ENCODE measurements at regions not wholly inside any gene's neighbourhood (a gene's known extent, or its start where the extent isn't known, plus 50 kb on each side); places are given as distances from the start of the nearest gene placed in this dataset.

DNA sequence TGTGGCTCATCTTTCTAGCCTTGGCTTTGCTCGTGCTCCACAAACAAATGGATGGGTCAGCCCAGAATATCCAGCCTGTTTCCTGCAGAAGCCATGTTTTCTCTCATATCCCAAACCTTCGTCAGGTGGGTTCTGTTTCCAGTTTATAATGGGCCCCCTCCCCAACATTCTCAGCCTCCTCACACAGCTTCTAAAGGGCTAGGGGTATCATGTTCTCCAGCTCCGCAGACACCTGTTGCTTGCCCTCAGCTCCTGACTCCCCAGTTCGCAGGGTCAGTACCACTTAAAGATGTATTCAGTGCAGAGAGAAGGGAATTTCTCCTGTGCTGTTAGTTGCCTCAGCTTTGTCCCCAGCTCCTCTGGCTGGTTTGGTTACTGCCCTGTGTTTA is 447.3 kb upstream of the JARID2 start:
- no peak overlapping the region for H3K4me3 ChIP-seq (ENCODE audit: low read length)
- DNase-seq (ENCODE audit: low read depth) = no peak
- TF ChIP-seq, protein P1, sequence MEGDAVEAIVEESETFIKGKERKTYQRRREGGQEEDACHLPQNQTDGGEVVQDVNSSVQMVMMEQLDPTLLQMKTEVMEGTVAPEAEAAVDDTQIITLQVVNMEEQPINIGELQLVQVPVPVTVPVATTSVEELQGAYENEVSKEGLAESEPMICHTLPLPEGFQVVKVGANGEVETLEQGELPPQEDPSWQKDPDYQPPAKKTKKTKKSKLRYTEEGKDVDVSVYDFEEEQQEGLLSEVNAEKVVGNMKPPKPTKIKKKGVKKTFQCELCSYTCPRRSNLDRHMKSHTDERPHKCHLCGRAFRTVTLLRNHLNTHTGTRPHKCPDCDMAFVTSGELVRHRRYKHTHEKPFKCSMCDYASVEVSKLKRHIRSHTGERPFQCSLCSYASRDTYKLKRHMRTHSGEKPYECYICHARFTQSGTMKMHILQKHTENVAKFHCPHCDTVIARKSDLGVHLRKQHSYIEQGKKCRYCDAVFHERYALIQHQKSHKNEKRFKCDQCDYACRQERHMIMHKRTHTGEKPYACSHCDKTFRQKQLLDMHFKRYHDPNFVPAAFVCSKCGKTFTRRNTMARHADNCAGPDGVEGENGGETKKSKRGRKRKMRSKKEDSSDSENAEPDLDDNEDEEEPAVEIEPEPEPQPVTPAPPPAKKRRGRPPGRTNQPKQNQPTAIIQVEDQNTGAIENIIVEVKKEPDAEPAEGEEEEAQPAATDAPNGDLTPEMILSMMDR (IDR thresholded peaks at IDR 0.05; ENCODE audit: insufficient read depth, low read depth, low read length, missing control alignments) = no peak

DNA sequence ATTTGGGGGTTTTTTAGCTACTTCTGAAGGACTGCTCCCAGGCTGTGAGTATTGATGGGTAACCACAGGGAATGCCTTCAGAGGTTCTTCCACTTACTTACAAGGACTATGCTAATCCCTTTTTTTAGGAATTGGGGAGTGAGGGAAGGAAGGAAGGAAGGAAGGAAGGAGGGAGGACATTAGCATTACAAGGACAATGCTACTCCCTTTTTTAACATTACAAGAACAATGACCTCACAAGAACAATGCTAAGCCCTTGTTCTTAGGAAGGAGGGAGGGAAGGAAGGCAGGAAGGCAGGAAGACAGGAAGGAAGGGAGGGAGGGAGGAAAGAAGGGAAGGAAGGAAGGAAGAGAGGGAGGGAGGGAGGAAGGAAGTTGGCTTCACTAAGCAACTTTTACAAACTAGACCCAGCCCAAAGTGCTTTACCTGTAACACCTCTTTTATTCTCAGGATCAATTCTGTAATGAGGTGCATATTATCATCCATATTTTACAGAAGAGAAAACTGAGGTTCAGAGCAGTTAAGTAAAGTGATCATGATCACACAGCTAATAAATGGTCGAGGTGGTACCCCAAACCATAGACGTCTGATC is 446.8 kb upstream of the JARID2 start:
- TF ChIP-seq, protein P1 (IDR thresholded peaks at IDR 0.05; ENCODE audit: insufficient read depth, low read depth, low read length, missing control alignments) = no peak
- no peak overlapping the region for H3K4me3 ChIP-seq (ENCODE audit: low read length)
- DNase-seq (ENCODE audit: low read depth) = no peak

DNA sequence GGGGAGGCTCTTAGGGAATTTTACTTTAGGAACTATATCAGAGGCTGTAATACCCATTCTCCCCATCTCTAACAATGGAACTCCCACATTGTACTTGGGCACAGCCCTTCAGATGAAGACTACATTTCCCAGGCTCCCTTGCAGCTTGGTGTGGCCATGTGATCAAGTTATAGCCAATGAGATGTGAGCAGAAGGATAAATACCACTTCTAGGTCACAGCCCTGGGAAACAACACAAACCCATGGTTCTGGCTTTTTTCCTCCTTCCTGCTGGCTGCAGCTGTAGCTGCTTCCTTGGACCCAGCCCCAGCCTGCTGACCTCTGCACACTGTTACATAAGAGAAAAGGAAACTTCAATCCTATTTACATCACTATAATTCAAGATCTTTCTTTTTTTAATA is 445.9 kb upstream of the JARID2 start:
- peak; percentile 76 for DNase-seq (ENCODE audit: low read depth)
- TF ChIP-seq, protein P1 (IDR thresholded peaks at IDR 0.05; ENCODE audit: insufficient read depth, low read depth, low read length, missing control alignments) = no peak
- H3K4me3 ChIP-seq (ENCODE audit: low read length) = no peak overlapping the region

DNA sequence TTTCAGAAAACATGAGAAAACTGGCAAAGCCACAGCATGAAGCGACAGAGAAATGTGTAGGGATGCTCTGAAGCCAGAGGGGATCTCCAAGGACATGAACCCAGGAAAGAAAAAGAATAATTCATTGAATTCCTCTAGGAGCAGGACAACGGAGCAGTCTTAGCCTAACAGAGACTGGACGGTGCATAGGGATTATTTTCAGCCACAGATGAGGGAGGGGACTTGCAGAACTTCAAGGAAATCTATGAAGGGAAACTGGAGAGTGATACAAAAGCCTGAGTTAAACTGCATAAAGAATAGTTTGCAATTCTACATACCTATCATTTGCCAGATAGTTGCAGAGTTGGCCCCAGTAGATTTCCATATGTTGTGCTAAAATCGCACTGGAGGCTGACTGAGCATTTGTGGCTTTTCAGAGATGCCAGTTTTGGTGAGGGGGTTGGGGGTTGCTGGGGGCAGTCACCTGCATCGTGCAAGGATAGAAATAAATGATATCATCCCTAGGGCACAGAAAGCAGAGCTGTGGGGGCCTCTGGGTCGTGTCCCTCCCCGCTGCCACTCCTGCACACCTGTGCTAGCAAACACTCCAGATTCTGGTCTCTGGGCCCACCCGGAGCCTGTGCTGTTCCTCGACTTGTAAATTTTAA is 443.2 kb upstream of the JARID2 start:
- no peak for DNase-seq (ENCODE audit: low read depth)
- H3K4me3 ChIP-seq (ENCODE audit: low read length) = no peak overlapping the region
- TF ChIP-seq, protein P1 (IDR thresholded peaks at IDR 0.05; ENCODE audit: insufficient read depth, low read depth, low read length, missing control alignments) = no peak

DNA sequence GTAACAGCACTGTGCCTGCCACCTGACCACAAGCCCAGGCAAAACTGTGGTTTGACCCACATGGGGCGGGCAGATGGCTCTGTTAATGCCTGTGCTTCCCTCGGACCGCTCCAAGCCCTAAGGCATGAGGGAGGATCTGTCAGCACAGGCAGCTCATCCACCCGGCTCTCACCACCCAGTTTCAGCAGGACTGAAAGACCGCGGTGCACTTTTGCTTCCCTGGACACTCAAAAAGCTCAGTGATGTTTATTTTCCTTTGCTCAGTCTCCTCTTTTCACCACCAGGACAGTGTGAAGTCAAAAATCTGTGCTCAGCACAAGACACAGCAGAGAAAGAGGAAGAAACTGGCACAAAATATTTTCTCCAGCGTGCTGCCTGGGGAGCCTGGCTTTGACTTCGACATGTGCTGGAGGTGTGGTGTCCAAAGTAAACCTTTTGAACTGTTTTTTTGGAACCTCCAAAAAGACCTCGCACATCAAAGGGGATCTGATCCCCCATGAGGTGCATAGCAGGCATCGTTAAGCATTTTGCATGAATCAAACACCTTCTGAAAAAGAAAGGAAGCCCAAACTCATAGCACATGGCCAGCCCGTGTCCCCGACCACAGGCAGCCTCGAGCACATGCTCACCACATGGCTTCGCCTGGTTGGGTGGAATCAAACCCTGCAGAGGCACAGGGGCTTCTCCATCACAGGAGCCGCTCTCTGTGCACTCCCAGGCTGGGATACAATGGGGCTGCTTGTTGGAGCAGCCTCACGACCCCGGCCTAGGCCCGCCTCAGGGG is 441.7 kb upstream of the JARID2 start:
- TF ChIP-seq, protein P1 (IDR thresholded peaks at IDR 0.05; ENCODE audit: insufficient read depth, low read depth, low read length, missing control alignments) = no peak
- DNase-seq (ENCODE audit: low read depth) = peak; percentile 83
- H3K4me3 ChIP-seq (ENCODE audit: low read length) = no peak overlapping the region

DNA sequence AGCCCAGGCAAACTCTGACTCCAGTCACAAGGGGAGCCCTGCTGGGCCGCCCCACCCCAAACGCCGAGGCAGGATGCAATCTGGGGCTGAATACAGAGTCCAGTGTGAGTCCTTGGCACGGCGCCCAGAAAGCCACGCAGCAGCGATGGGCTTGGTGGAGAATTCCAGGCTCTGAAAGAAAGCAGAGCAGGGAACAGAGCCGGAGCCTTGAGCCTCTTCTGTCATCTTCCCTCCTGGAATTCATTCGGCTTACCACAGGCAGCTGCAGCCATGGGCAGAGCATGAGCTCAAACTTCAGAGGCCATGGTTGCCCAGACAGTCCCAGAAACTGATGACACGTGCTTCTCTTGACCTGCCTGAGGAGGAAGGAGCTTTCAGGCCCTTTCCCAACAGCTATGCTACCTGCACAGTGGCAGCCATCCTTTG is 441.1 kb upstream of the JARID2 start:
- TF ChIP-seq, protein P1 (IDR thresholded peaks at IDR 0.05; ENCODE audit: insufficient read depth, low read depth, low read length, missing control alignments) = no peak
- peak; percentile 43 for DNase-seq (ENCODE audit: low read depth)
- H3K4me3 ChIP-seq (ENCODE audit: low read length) = no peak overlapping the region
